ENCODE measurements at regions not wholly inside any gene's neighbourhood (a gene's known extent, or its start where the extent isn't known, plus 50 kb on each side); places are given as distances from the start of the nearest gene placed in this dataset.

DNA sequence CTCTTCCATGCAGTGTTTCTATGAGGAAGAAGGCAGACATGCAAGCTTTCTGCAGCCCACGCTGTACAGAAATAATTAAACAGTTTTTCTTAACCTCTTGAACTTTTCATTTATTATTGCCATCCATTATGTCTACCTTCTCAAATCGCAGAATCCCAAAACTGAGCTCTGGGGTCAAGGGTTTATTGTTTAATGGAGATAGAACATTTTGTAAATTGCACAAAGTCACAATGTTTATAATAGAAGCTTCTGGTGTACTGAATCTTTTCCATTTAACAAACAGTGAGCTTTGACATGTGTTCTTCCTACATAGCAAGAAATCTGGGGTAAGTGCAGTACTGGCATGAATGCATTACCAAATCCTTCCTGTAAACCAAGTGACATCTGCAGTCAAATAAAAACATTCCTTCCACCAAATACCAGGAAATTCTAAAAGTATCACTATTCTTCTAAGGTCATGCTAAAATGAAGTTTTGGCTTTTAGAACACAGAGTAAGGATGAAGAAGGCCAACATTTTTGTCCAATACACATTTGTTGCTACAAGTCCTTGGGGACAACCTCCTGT lies 385.3 kb upstream of the DDHD1 start:
- Histone ChIP-seq H3K4me1 (ENCODE audit: insufficient read depth, low read length) (peaks cover 34% of the 10 kb centered on the region), H3K4me2 (ENCODE audit: low read length) (no peak overlapping the region), H2AFZ (ENCODE audit: low read length) (no peak overlapping the region), H3K27ac (ENCODE audit: low read length) (no peak overlapping the region), H3K9me2 (replicated peaks; ENCODE audit: low read length) (no peaks in the 10 kb centered on the region), H3K9me3 (ENCODE audit: low read length) (no peaks in the 10 kb centered on the region), H3F3A (ENCODE audit: low read length, unreplicated experiment) (no peaks in the 10 kb centered on the region), H3K36me3 (ENCODE audit: low read depth, low read length) (no peaks in the 10 kb centered on the region), H3K27me3 (ENCODE audit: low read length) (no peaks in the 10 kb centered on the region), H3K79me2 (ENCODE audit: low read length) (no peaks in the 10 kb centered on the region), H3K4me3 (ENCODE audit: low read length) (no peak overlapping the region), H4K20me1 (ENCODE audit: low read length) (no peaks in the 10 kb centered on the region), H3K9ac (ENCODE audit: low read length) (no peak overlapping the region)
- intact Hi-C loops (cut with micrococcal nuclease), result loop anchor here (2.0 to 10.0 kb wide), 5 partner anchors 69 to 886 kb away; no protein-coding TSS in a partner anchor
- TF ChIP-seq, protein P1, sequence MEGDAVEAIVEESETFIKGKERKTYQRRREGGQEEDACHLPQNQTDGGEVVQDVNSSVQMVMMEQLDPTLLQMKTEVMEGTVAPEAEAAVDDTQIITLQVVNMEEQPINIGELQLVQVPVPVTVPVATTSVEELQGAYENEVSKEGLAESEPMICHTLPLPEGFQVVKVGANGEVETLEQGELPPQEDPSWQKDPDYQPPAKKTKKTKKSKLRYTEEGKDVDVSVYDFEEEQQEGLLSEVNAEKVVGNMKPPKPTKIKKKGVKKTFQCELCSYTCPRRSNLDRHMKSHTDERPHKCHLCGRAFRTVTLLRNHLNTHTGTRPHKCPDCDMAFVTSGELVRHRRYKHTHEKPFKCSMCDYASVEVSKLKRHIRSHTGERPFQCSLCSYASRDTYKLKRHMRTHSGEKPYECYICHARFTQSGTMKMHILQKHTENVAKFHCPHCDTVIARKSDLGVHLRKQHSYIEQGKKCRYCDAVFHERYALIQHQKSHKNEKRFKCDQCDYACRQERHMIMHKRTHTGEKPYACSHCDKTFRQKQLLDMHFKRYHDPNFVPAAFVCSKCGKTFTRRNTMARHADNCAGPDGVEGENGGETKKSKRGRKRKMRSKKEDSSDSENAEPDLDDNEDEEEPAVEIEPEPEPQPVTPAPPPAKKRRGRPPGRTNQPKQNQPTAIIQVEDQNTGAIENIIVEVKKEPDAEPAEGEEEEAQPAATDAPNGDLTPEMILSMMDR (conservative IDR thresholded peaks at IDR 0.05; ENCODE audit: low read depth, low read length), result no peak
- TF ChIP-seq EZH2 (IDR thresholded peaks at IDR 0.05; ENCODE audit: low read length, unreplicated experiment) (no peak), EZH2phosphoT487 (IDR thresholded peaks at IDR 0.05; ENCODE audit: borderline replicate concordance, low read length) (no peak)
- ChIA-PET CTCF (interaction anchor here (0.6 to 1.6 kb wide), 5 partner anchors 11 to 805 kb away, joined by 3 to 8 read pairs (median 4); no protein-coding TSS in a partner anchor), POLR2A (ENCODE audit: unreplicated experiment) (interaction anchor here (0.6 kb wide), 1 partner anchor 176 kb away, joined by 3 read pairs; no protein-coding TSS in a partner anchor)
- DNase-seq (no peak), ATAC-seq (no peak)
- no TSS peak for BruUV-seq (replicated peaks)

DNA sequence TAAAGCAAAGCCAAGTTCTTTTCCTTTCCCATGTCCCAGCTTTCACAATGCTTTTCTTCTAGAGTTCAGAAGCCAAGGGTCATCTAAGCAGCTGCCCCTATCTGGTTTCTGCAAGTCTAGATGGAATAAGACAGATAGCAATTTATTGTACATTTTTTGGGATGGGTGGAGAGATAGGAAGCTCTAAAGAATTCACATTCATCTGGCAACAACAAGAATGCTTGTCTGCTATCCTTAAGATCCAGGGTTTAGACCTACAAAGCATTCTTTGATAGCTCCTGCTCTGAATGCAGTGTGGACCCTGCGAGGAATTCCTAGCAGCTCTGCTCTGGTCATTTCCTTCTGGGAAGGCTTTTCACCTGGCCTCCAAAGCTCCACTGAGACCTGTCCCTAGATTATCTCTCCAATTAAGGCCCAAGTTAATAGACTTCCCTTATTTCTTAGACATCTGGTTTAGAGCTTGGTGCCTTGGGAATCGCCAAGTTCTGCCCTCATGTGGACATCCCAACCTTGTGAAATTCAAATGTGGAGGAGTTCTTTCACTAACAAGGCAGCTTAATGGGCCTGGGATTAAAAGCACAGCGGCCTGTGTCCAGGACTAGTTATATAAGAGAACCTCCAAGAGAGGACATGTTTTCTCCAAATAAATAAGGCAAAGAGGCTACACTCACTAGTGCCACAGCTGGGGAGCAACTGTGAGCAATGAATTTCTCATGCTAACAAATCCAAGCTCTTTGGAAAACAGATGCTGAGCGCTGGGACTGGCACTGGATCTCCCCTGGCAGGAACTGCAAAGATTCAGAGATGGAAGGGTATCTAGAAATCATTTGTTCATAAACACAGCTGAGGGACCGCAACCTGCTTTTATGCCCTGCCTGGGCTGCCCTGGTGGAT lies 384.5 kb upstream of the DDHD1 start:
- H3K36me3 ChIP-seq (ENCODE audit: low read depth, low read length), result no peaks in the 10 kb centered on the region
- no peak overlapping the region for H3K27ac ChIP-seq (ENCODE audit: low read length)
- no peak for DNase-seq
- intact Hi-C loops (cut with micrococcal nuclease), result loop anchor here (2.0 to 10.0 kb wide), 5 partner anchors 70 to 887 kb away; no protein-coding TSS in a partner anchor
- BruUV-seq (replicated peaks), result no TSS peak
- no peak for ATAC-seq
- H3K27me3 ChIP-seq (ENCODE audit: low read length), result no peaks in the 10 kb centered on the region
- no peak overlapping the region for H3K9ac ChIP-seq (ENCODE audit: low read length)
- H3K9me3 ChIP-seq (ENCODE audit: low read length), result no peaks in the 10 kb centered on the region
- no peaks in the 10 kb centered on the region for H3F3A ChIP-seq (ENCODE audit: low read length, unreplicated experiment)
- H2AFZ ChIP-seq (ENCODE audit: low read length), result no peak overlapping the region
- 0 out of 2 replicates have a peak, but pooled peaks cover 3% of the 10 kb centered on the region for H3K9me2 ChIP-seq (replicated peaks; ENCODE audit: low read length)
- no peak overlapping the region for H3K4me3 ChIP-seq (ENCODE audit: low read length)
- peaks cover 30% of the 10 kb centered on the region for H3K4me1 ChIP-seq (ENCODE audit: insufficient read depth, low read length)
- no peak overlapping the region for H3K4me2 ChIP-seq (ENCODE audit: low read length)
- H4K20me1 ChIP-seq (ENCODE audit: low read length), result no peaks in the 10 kb centered on the region
- ChIA-PET CTCF (interaction anchor here (0.6 to 1.6 kb wide), 7 partner anchors 70 to 806 kb away, joined by 3 to 8 read pairs (median 3); no protein-coding TSS in a partner anchor), POLR2A (ENCODE audit: unreplicated experiment) (interaction anchor here (0.6 kb wide), 1 partner anchor 177 kb away, joined by 3 read pairs; no protein-coding TSS in a partner anchor)
- H3K79me2 ChIP-seq (ENCODE audit: low read length), result no peaks in the 10 kb centered on the region
- TF ChIP-seq EZH2phosphoT487 (IDR thresholded peaks at IDR 0.05; ENCODE audit: borderline replicate concordance, low read length), result no peak
- TF ChIP-seq, protein P1 (conservative IDR thresholded peaks at IDR 0.05; ENCODE audit: low read depth, low read length), result peak; percentile 26; the same call in 1 of the 2 replicates

All from PC-3 (cell line).